OCI-LY7 (cell line): ENCODE measurements at regions not wholly inside any gene's neighbourhood (a gene's known extent, or its start where the extent isn't known, plus 50 kb on each side); places are given as distances from the start of the nearest gene placed in this dataset.
"Not testable (repeated sequence)": the region's sequence is repeated elsewhere in the genome, so short reads cannot be mapped to it uniquely, and the experiment has no call there.

ENCODE experiments used
- BruUV-seq: library from RNA; stranded (reverse); fragments of 400-500 nt; replicated peaks from 2 replicates; lab custom pipeline; 2021; lab: Mats Ljungman, UMichigan
- CTCF ChIA-PET: fragments of 300-600 bp; sonication (Branson Sonifier 250); formaldehyde crosslinking; loops from one replicate; lab custom pipeline; 2022; ENCODE audit warnings: antibody characterized with exemption; ENCODE audit not compliant: unreplicated experiment; lab: Charles Lee
- POLR2A ChIA-PET: fragments of 300-600 bp; sonication (Branson Sonifier 250); formaldehyde crosslinking; loops from one replicate; lab custom pipeline; 2022; ENCODE audit warnings: antibody characterized with exemption; lab: Charles Lee
- DNase-seq: peaks from one replicate; pipeline ENCODE4 v3.0.0-alpha.2; 2015; ENCODE audit warnings: low spot score
- H2AFZ ChIP-seq: fragments of 200-600 bp; sonication (generic), shearing (Covaris generic); 2 replicates; pipeline ENCODE4 v1.6.1; 2014; ENCODE audit warnings: mild to moderate bottlenecking, antibody characterized with exemption, low read length, moderate library complexity
- H3K27ac ChIP-seq: fragments of 200-600 bp; sonication (generic); 2 replicates; pipeline ENCODE4 v1.5.1; 2014; ENCODE audit warnings: mixed run types, low read depth, mild to moderate bottlenecking, moderate library complexity, low read length, inconsistent platforms; ENCODE audit not compliant: poor library complexity, severe bottlenecking
- H3K36me3 ChIP-seq: fragments of 200-600 bp; sonication (generic); 2 replicates; pipeline ENCODE4 v1.6.1; 2014; ENCODE audit warnings: mild to moderate bottlenecking, antibody characterized with exemption, low read length, moderate library complexity, mixed read lengths; ENCODE audit not compliant: insufficient read depth
- H3K4me1 ChIP-seq: fragments of 200-600 bp; sonication (generic); 2 replicates; pipeline ENCODE4 v1.5.1; 2014; ENCODE audit warnings: mild to moderate bottlenecking, low read length; ENCODE audit not compliant: insufficient read depth, poor library complexity, severe bottlenecking
- H3K4me2 ChIP-seq: fragments of 200-600 bp; sonication (generic); 2 replicates; pipeline ENCODE4 v1.6.1; 2014; ENCODE audit warnings: mild to moderate bottlenecking, low read length
- H3K4me3 ChIP-seq: fragments of 200-600 bp; sonication (generic); 2 replicates; pipeline ENCODE4 v1.5.1; 2014; ENCODE audit warnings: mild to moderate bottlenecking, low read depth, low read length; ENCODE audit not compliant: poor library complexity, severe bottlenecking
- H3K79me2 ChIP-seq: fragments of 200-600 bp; sonication (generic); 2 replicates; pipeline ENCODE4 v1.6.1; 2016; ENCODE audit warnings: low read depth, mild to moderate bottlenecking, low read length, moderate library complexity, mixed read lengths; ENCODE audit not compliant: insufficient read depth
- H3K9me2 ChIP-seq: fragments of 200-600 bp; sonication (generic); 2 replicates; pipeline ENCODE4 v1.6.1; 2016; ENCODE audit warnings: mild to moderate bottlenecking, low read length, mixed read lengths; ENCODE audit not compliant: insufficient read depth
- H3K9me3 ChIP-seq: fragments of 200-600 bp; sonication (generic); 2 replicates; pipeline ENCODE4 v1.6.1; 2014; ENCODE audit warnings: mild to moderate bottlenecking, mixed run types, low read length, mixed read lengths
- H4K20me1 ChIP-seq: fragments of 200-600 bp; sonication (generic); 2 replicates; pipeline ENCODE4 v1.6.1; 2014; ENCODE audit warnings: mild to moderate bottlenecking, antibody characterized with exemption, low read length, moderate library complexity, mixed read lengths; ENCODE audit not compliant: insufficient read depth
- intact Hi-C: fragments of 100-400 bp; cut with micrococcal nuclease; formaldehyde crosslinking; loops from one replicate; pipeline ENCODE4 v1.10.0; 2022; ENCODE audit not compliant: unreplicated experiment

- H3K4me2 ChIP-seq, intact Hi-C loops: not testable (repeated sequence)
Measured at GRCh38 chr9:39663713-39664112, 308.2 kb downstream of the SPATA31A1 start.

GRCh38 chr9:39665020-39665419 lies 309.6 kb downstream of the SPATA31A1 start:
- H3K4me1 ChIP-seq, H3K36me3 ChIP-seq, H3K9me3 ChIP-seq, H2AFZ ChIP-seq, H3K4me3 ChIP-seq, H4K20me1 ChIP-seq, DNase-seq, H3K27ac ChIP-seq, BruUV-seq, CTCF ChIA-PET, H3K79me2 ChIP-seq, H3K9me2 ChIP-seq, POLR2A ChIA-PET, intact Hi-C loops, H3K4me2 ChIP-seq: not testable (repeated sequence)

More at GRCh38 chr9:39663713-39664112, 308.2 kb downstream of the SPATA31A1 start:
- H3K9me3 ChIP-seq, H2AFZ ChIP-seq, H3K79me2 ChIP-seq, BruUV-seq, H3K36me3 ChIP-seq, CTCF ChIA-PET, H3K4me3 ChIP-seq, H3K9me2 ChIP-seq, DNase-seq, H4K20me1 ChIP-seq, H3K4me1 ChIP-seq, POLR2A ChIA-PET, H3K27ac ChIP-seq: not testable (repeated sequence)

- H3K4me1 ChIP-seq, H3K9me3 ChIP-seq, H3K9me2 ChIP-seq, H3K4me2 ChIP-seq, H2AFZ ChIP-seq, H3K27ac ChIP-seq, intact Hi-C loops, POLR2A ChIA-PET, H3K79me2 ChIP-seq, H3K4me3 ChIP-seq, CTCF ChIA-PET, BruUV-seq, H3K36me3 ChIP-seq, H4K20me1 ChIP-seq, DNase-seq: not testable (repeated sequence)
Measured at GRCh38 chr9:39674437-39675210, 319.2 kb downstream of the SPATA31A1 start.

GRCh38 chr9:39675211-39675553 lies 319.7 kb downstream of the SPATA31A1 start:
- DNase-seq, H3K27ac ChIP-seq, BruUV-seq, H3K4me3 ChIP-seq, H3K9me3 ChIP-seq, H3K4me1 ChIP-seq, CTCF ChIA-PET, intact Hi-C loops, H3K36me3 ChIP-seq, H3K79me2 ChIP-seq, H3K4me2 ChIP-seq, H2AFZ ChIP-seq, H3K9me2 ChIP-seq, POLR2A ChIA-PET, H4K20me1 ChIP-seq: not testable (repeated sequence)

GRCh38 chr9:39678534-39679263 lies 323.2 kb downstream of the SPATA31A1 start:
- H3K9me2 ChIP-seq, H3K4me2 ChIP-seq, BruUV-seq, H3K4me1 ChIP-seq, H3K36me3 ChIP-seq, DNase-seq, H3K27ac ChIP-seq, POLR2A ChIA-PET, H3K4me3 ChIP-seq, H4K20me1 ChIP-seq, H3K79me2 ChIP-seq, H3K9me3 ChIP-seq, intact Hi-C loops, H2AFZ ChIP-seq, CTCF ChIA-PET: not testable (repeated sequence)

- POLR2A ChIA-PET, CTCF ChIA-PET, BruUV-seq: not testable (repeated sequence)
Measured at GRCh38 chr9:39680694-39681401, 325.4 kb downstream of the SPATA31A1 start.

More at GRCh38 chr9:39680694-39681401, 325.4 kb downstream of the SPATA31A1 start:
- H3K9me3 ChIP-seq, H3K4me3 ChIP-seq, H3K4me2 ChIP-seq, H3K36me3 ChIP-seq, H3K4me1 ChIP-seq, H3K27ac ChIP-seq, intact Hi-C loops, H3K9me2 ChIP-seq, H4K20me1 ChIP-seq, H2AFZ ChIP-seq, H3K79me2 ChIP-seq, DNase-seq: not testable (repeated sequence)
